Type B pancreatic cell (in vitro differentiated cells): ENCODE measurements at regions not wholly inside any gene's neighbourhood (a gene's known extent, or its start where the extent isn't known, plus 50 kb on each side); places are given as distances from the start of the nearest gene placed in this dataset.
A peak's percentile ranks its signal among the peaks of the same experiment; 100 is the strongest.
"Not testable (repeated sequence)": the region's sequence is repeated elsewhere in the genome, so short reads cannot be mapped to it uniquely, and the experiment has no call there.

Source experiments
- DNase-seq: peaks from one replicate; pipeline ENCODE4 v3.0.0; 2021; ENCODE audit warnings: mixed read lengths; ENCODE audit not compliant: unreplicated experiment; ENCODE audit errors: extremely low spot score
- H3K27ac Mint-ChIP-seq: 2 replicates; pipeline ENCODE4 v1.8.0; 2021; ENCODE audit warnings: mild to moderate bottlenecking, mixed read lengths
- H3K27me3 Mint-ChIP-seq: 2 replicates; pipeline ENCODE4 v1.8.0; 2021; ENCODE audit warnings: mixed read lengths
- H3K36me3 Mint-ChIP-seq: 2 replicates; pipeline ENCODE4 v1.8.0; 2021; ENCODE audit warnings: mixed read lengths
- H3K4me1 Mint-ChIP-seq: one replicate; pipeline ENCODE4 v1.8.0; 2021; ENCODE audit warnings: mixed read lengths; ENCODE audit not compliant: unreplicated experiment
- H3K4me3 Mint-ChIP-seq: 2 replicates; pipeline ENCODE4 v1.8.0; 2021; ENCODE audit warnings: mild to moderate bottlenecking, mixed read lengths
- H3K9me3 Mint-ChIP-seq: 2 replicates; pipeline ENCODE4 v1.8.0; 2021; ENCODE audit warnings: mixed read lengths
- CTCF ChIP-seq: fragments of 200-600 bp; sonication (generic); conservative IDR thresholded peaks from 2 replicates; pipeline ENCODE4 v1.5.0; 2021; ENCODE audit warnings: antibody characterized with exemption, mild to moderate bottlenecking

- Mint-ChIP-seq H3K27ac (no peak overlapping the region), H3K27me3 (no peaks in the 10 kb centered on the region), H3K9me3 (peaks cover 21% of the 10 kb centered on the region), H3K36me3 (no peaks in the 10 kb centered on the region), H3K4me1 (no peaks in the 10 kb centered on the region), H3K4me3 (no peak overlapping the region)
- DNase-seq = no peak
- no peak for TF ChIP-seq CTCF
These were observed 472.2 kb downstream of the C12orf50 start for GRCh38 chr12:87556985-87557384.

GRCh38 chr12:87531213-87531612, 498.0 kb downstream of the C12orf50 start:
- not testable (repeated sequence) for H3K4me3 Mint-ChIP-seq, H3K9me3 Mint-ChIP-seq, H3K27me3 Mint-ChIP-seq, DNase-seq, H3K4me1 Mint-ChIP-seq, H3K27ac Mint-ChIP-seq, H3K36me3 Mint-ChIP-seq

- no peak overlapping the region for H3K4me3 Mint-ChIP-seq
- no peaks in the 10 kb centered on the region for H3K27me3 Mint-ChIP-seq
- no peak for TF ChIP-seq CTCF
- DNase-seq = no peak
- no peaks in the 10 kb centered on the region for H3K9me3 Mint-ChIP-seq
- H3K36me3 Mint-ChIP-seq = peaks cover 3% of the 10 kb centered on the region
- no peak overlapping the region for H3K27ac Mint-ChIP-seq
- H3K4me1 Mint-ChIP-seq = no peaks in the 10 kb centered on the region
These were observed 499.8 kb downstream of the C12orf50 start for GRCh38 chr12:87529413-87529812.

GRCh38 chr12:87520968-87521367, 508.2 kb downstream of the C12orf50 start:
- peaks cover 9% of the 10 kb centered on the region for H3K4me1 Mint-ChIP-seq
- peaks cover 6% of the 10 kb centered on the region for H3K9me3 Mint-ChIP-seq
- H3K27ac Mint-ChIP-seq = no peak overlapping the region
- no peak for DNase-seq
- peaks cover 4% of the 10 kb centered on the region for H3K36me3 Mint-ChIP-seq
- H3K4me3 Mint-ChIP-seq = no peak overlapping the region
- H3K27me3 Mint-ChIP-seq = no peaks in the 10 kb centered on the region
- no peak for TF ChIP-seq CTCF

GRCh38 chr12:87518481-87518880, 510.7 kb downstream of the C12orf50 start:
- no peak for DNase-seq
- peaks cover 4% of the 10 kb centered on the region for H3K36me3 Mint-ChIP-seq
- no peak for TF ChIP-seq CTCF
- peaks cover 19% of the 10 kb centered on the region for H3K4me1 Mint-ChIP-seq
- H3K27ac Mint-ChIP-seq = peak overlapping the region; percentile 62
- no peaks in the 10 kb centered on the region for H3K27me3 Mint-ChIP-seq
- peaks cover 6% of the 10 kb centered on the region for H3K9me3 Mint-ChIP-seq
- H3K4me3 Mint-ChIP-seq = peak overlapping the region; percentile 28

GRCh38 chr12:87518036-87518435, 511.2 kb downstream of the C12orf50 start:
- H3K36me3 Mint-ChIP-seq = peaks cover 4% of the 10 kb centered on the region
- TF ChIP-seq CTCF = no peak
- H3K27me3 Mint-ChIP-seq = no peaks in the 10 kb centered on the region

More at GRCh38 chr12:87518036-87518435, 511.2 kb downstream of the C12orf50 start:
- peaks cover 6% of the 10 kb centered on the region for H3K9me3 Mint-ChIP-seq
- H3K4me3 Mint-ChIP-seq = no peak overlapping the region
- no peak for DNase-seq
- H3K27ac Mint-ChIP-seq = peak overlapping the region; percentile 62
- H3K4me1 Mint-ChIP-seq = peaks cover 19% of the 10 kb centered on the region
